ENCODE measurements at regions not wholly inside any gene's neighbourhood (a gene's known extent, or its start where the extent isn't known, plus 50 kb on each side); places are given as distances from the start of the nearest gene placed in this dataset.

DNA sequence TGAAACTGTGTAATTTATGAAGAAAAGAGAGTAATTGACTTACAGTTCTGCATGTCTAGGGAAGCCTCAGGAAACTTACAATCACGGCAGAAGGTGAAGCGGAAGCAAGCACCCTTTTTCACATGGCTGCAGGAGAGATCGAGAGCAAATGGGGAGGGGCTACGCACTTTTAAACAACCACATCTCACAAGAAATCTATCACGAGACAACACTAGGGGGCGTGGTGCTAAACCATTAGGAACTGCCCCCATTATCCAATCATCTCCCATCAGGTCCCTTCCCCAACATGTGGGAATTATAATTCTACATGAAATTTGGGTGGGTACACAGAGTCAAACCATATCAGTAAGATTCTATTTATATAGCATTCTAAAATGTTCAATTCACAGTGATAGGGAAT, 114.8 kb upstream of the TRPC4 start:
- no peaks in the 10 kb centered on the region for H3K9me3 ChIP-seq
- H3K4me1 ChIP-seq, result no peaks in the 10 kb centered on the region
- ATAC-seq, result no peak
- WGBS, 2 donors, result 72 to 85% methylated on average over 6 of the region's 6 CpGs
- intact Hi-C loops (cut with DNase I), result no loop called here
- no peak overlapping the region for H3K27ac ChIP-seq
- H3K27me3 ChIP-seq, result no peaks in the 10 kb centered on the region
- no peak for FAIRE-seq
- TF ChIP-seq, protein P1, sequence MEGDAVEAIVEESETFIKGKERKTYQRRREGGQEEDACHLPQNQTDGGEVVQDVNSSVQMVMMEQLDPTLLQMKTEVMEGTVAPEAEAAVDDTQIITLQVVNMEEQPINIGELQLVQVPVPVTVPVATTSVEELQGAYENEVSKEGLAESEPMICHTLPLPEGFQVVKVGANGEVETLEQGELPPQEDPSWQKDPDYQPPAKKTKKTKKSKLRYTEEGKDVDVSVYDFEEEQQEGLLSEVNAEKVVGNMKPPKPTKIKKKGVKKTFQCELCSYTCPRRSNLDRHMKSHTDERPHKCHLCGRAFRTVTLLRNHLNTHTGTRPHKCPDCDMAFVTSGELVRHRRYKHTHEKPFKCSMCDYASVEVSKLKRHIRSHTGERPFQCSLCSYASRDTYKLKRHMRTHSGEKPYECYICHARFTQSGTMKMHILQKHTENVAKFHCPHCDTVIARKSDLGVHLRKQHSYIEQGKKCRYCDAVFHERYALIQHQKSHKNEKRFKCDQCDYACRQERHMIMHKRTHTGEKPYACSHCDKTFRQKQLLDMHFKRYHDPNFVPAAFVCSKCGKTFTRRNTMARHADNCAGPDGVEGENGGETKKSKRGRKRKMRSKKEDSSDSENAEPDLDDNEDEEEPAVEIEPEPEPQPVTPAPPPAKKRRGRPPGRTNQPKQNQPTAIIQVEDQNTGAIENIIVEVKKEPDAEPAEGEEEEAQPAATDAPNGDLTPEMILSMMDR (IDR thresholded peaks at IDR 0.05), result no peak
- no peaks in the 10 kb centered on the region for H3K36me3 ChIP-seq
- no peak for DNase-seq
- no peak overlapping the region for H3K4me3 ChIP-seq

GRCh38 chr13:37981932-37982331, 112.4 kb upstream of the TRPC4 start:
- Histone ChIP-seq H3K4me3 (no peak overlapping the region), H3K27ac (no peak overlapping the region), H3K36me3 (no peaks in the 10 kb centered on the region), H3K4me1 (no peaks in the 10 kb centered on the region), H3K9me3 (no peaks in the 10 kb centered on the region), H3K27me3 (no peaks in the 10 kb centered on the region)
- TF ChIP-seq, protein P1 (IDR thresholded peaks at IDR 0.05), result no peak
- no peak for FAIRE-seq
- intact Hi-C loops (cut with DNase I), result no loop called here
- ATAC-seq, result no peak
- DNase-seq, result no peak

GRCh38 chr13:37978680-37979079, 109.1 kb upstream of the TRPC4 start:
- ATAC-seq (no peak), FAIRE-seq (no peak), DNase-seq (no peak)
- Histone ChIP-seq H3K4me1 (no peaks in the 10 kb centered on the region), H3K9me3 (no peaks in the 10 kb centered on the region), H3K36me3 (no peaks in the 10 kb centered on the region), H3K27ac (no peak overlapping the region), H3K27me3 (no peaks in the 10 kb centered on the region), H3K4me3 (no peak overlapping the region)
- TF ChIP-seq, protein P1 (IDR thresholded peaks at IDR 0.05), result no peak
- intact Hi-C loops (cut with DNase I), result no loop called here
- 49 to 73% methylated on average over 2 of the region's 2 CpGs for WGBS, 2 donors

- DNase-seq, result no peak
- 49 to 58% methylated on average over 2 of the region's 2 CpGs for WGBS, 2 donors
- Histone ChIP-seq H3K9me3 (no peaks in the 10 kb centered on the region), H3K36me3 (no peaks in the 10 kb centered on the region), H3K4me3 (no peak overlapping the region), H3K27ac (no peak overlapping the region), H3K4me1 (no peaks in the 10 kb centered on the region), H3K27me3 (no peaks in the 10 kb centered on the region)
- TF ChIP-seq, protein P1 (IDR thresholded peaks at IDR 0.05), result no peak
- ATAC-seq, result no peak
- FAIRE-seq, result peak; percentile 13
- intact Hi-C loops (cut with DNase I), result no loop called here
Measured at GRCh38 chr13:37968555-37968954, 99.0 kb upstream of the TRPC4 start.

DNA sequence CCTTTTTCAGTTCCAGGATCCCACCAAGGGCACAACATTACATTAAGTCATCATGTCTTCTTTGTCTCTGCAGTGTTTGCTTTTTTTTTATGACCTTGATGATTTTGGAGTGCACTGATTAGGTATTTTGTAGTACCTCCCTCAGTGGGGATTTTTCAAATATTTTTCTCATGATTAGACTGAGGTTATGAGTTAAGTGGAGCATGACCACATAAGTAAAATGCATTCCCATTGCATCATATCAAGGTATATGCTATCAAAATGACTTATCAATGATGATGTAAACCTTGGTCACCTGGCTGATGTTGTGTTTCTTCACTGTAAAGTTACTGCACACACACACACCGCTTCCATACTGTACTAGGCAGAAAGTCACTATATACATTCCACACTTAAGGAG, 96.7 kb upstream of the TRPC4 start:
- no peaks in the 10 kb centered on the region for H3K4me1 ChIP-seq
- H3K36me3 ChIP-seq, result no peaks in the 10 kb centered on the region
- H3K4me3 ChIP-seq, result no peak overlapping the region
- WGBS, 2 donors, result 97 to 100% methylated on average over 1 of the region's 1 CpG
- FAIRE-seq (no peak), ATAC-seq (no peak), DNase-seq (no peak)
- no peak overlapping the region for H3K27ac ChIP-seq
- no peaks in the 10 kb centered on the region for H3K9me3 ChIP-seq
- intact Hi-C loops (cut with DNase I), result no loop called here
- TF ChIP-seq, protein P1 (IDR thresholded peaks at IDR 0.05), result no peak
- no peaks in the 10 kb centered on the region for H3K27me3 ChIP-seq
